GM23338 (cell line): ENCODE measurements at regions not wholly inside any gene's neighbourhood (a gene's known extent, or its start where the extent isn't known, plus 50 kb on each side); places are given as distances from the start of the nearest gene placed in this dataset.

ENCODE experiments used
- ATAC-seq: fragments of 200-7000 bp; cut with Tn5 transposase; 3 replicates; pipeline ENCODE4 v1.9.1; 2020
- DNase-seq: peaks from one replicate; pipeline ENCODE4 v3.0.0-alpha.2; 2015; ENCODE audit warnings: low spot score
- H2AFZ ChIP-seq: fragments of 200-600 bp; sonication (generic); 2 replicates; pipeline ENCODE4 v1.8.0; 2016; ENCODE audit warnings: antibody characterized with exemption, mild to moderate bottlenecking, moderate library complexity
- H3F3A ChIP-seq: fragments of 200-600 bp; sonication (generic); replicated peaks from 2 replicates; pipeline ENCODE4 v1.8.0; 2017; ENCODE audit warnings: antibody characterized with exemption, mixed run types, low read depth
- H3K27ac ChIP-seq: fragments of 200-600 bp; sonication (generic); 2 replicates; pipeline ENCODE4 v1.6.1; 2016; ENCODE audit warnings: low read depth
- H3K27me3 ChIP-seq: fragments of 200-600 bp; sonication (generic); 2 replicates; pipeline ENCODE4 v1.8.0; 2016; ENCODE audit warnings: mild to moderate bottlenecking, mixed run types, moderate library complexity; ENCODE audit not compliant: insufficient read depth
- H3K36me3 ChIP-seq: fragments of 200-600 bp; sonication (generic); 2 replicates; pipeline ENCODE4 v1.8.0; 2016; ENCODE audit warnings: mild to moderate bottlenecking; ENCODE audit not compliant: insufficient read depth
- H3K4me1 ChIP-seq: fragments of 200-600 bp; sonication (generic); 2 replicates; pipeline ENCODE4 v1.8.0; 2016; ENCODE audit warnings: mild to moderate bottlenecking, moderate library complexity; ENCODE audit not compliant: insufficient read depth
- H3K4me2 ChIP-seq: fragments of 200-600 bp; sonication (generic); 2 replicates; pipeline ENCODE4 v1.7.1; 2017; ENCODE audit warnings: mixed run types
- H3K4me3 ChIP-seq: fragments of 200-600 bp; sonication (generic); 2 replicates; pipeline ENCODE4 v1.6.1; 2016; ENCODE audit warnings: mixed run types
- H3K79me2 ChIP-seq: fragments of 200-600 bp; sonication (generic); replicated peaks from 2 replicates; pipeline ENCODE4 v1.8.0; 2017; ENCODE audit warnings: mild to moderate bottlenecking; ENCODE audit not compliant: insufficient read depth
- H3K9me2 ChIP-seq: fragments of 200-600 bp; sonication (generic); 2 replicates; pipeline ENCODE4 v1.8.0; 2017; ENCODE audit not compliant: insufficient read depth
- H4K20me1 ChIP-seq: fragments of 200-600 bp; sonication (generic); replicated peaks from 2 replicates; pipeline ENCODE4 v1.8.0; 2017; ENCODE audit warnings: mild to moderate bottlenecking; ENCODE audit not compliant: insufficient read depth
- H3K27ac Mint-ChIP-seq: 2 replicates; pipeline ENCODE4 v1.8.0; 2020; ENCODE audit warnings: inconsistent platforms, mild to moderate bottlenecking, moderate library complexity, mixed read lengths
- H3K27me3 Mint-ChIP-seq: 3 replicates; pipeline ENCODE4 v1.8.0; 2022; ENCODE audit warnings: low read depth, mild to moderate bottlenecking, moderate library complexity, mixed read lengths, inconsistent platforms; ENCODE audit not compliant: insufficient read depth, poor library complexity
- H3K36me3 Mint-ChIP-seq: 3 replicates; pipeline ENCODE4 v1.8.0; 2021; ENCODE audit warnings: low read depth, mild to moderate bottlenecking, inconsistent platforms, moderate library complexity, mixed read lengths
- H3K4me1 Mint-ChIP-seq: 3 replicates; pipeline ENCODE4 v1.8.0; 2020; ENCODE audit warnings: mild to moderate bottlenecking, inconsistent platforms, mixed read lengths
- H3K4me3 Mint-ChIP-seq: 3 replicates; pipeline ENCODE4 v1.8.0; 2021; ENCODE audit warnings: moderate library complexity, mild to moderate bottlenecking, inconsistent platforms, mixed read lengths
- H3K9me3 Mint-ChIP-seq: 3 replicates; pipeline ENCODE4 v1.8.0; 2020; ENCODE audit warnings: moderate library complexity, mild to moderate bottlenecking, inconsistent platforms, mixed read lengths
- CREB1 ChIP-seq: fragments of 250-450 bp; sonication (Bioruptor Pico); IDR thresholded peaks from 2 replicates; pipeline ENCODE4 v1.5.0; 2020; ENCODE audit warnings: low read depth, mild to moderate bottlenecking, moderate library complexity
- EZH2 ChIP-seq: fragments of 200-600 bp; sonication (generic); IDR thresholded peaks from one replicate; pipeline ENCODE4 v1.8.0; 2017; ENCODE audit warnings: antibody characterized with exemption, mild to moderate bottlenecking, low read depth; ENCODE audit not compliant: unreplicated experiment
- EZH2phosphoT487 ChIP-seq: fragments of 200-600 bp; sonication (generic); IDR thresholded peaks from one replicate; pipeline ENCODE4 v1.8.1; 2018; ENCODE audit warnings: antibody characterized with exemption; ENCODE audit not compliant: unreplicated experiment
- JUNB ChIP-seq: IDR thresholded peaks from one replicate; pipeline ENCODE4 v1.6.1; 2016; ENCODE audit warnings: antibody characterized with exemption; ENCODE audit not compliant: unreplicated experiment
- NANOG ChIP-seq: IDR thresholded peaks from 2 replicates; pipeline ENCODE4 v1.6.1; 2016; ENCODE audit warnings: antibody characterized with exemption, borderline replicate concordance
- POLR2AphosphoS5 ChIP-seq: IDR thresholded peaks from 2 replicates; pipeline ENCODE4 v1.6.1; 2016; ENCODE audit warnings: antibody characterized with exemption, low read depth
- STAT1 ChIP-seq: IDR thresholded peaks from one replicate; pipeline ENCODE4 v1.6.1; 2016; ENCODE audit warnings: antibody characterized with exemption; ENCODE audit not compliant: unreplicated experiment
- ZNF114 ChIP-seq: fragments of 250-450 bp; sonication (Bioruptor Pico); IDR thresholded peaks from 2 replicates; pipeline ENCODE4 v1.5.0; 2020; ENCODE audit warnings: mild to moderate bottlenecking, moderate library complexity
- ZNF331 ChIP-seq: fragments of 250-450 bp; sonication (Bioruptor Pico); IDR thresholded peaks from 2 replicates; pipeline ENCODE4 v1.5.0; 2020; ENCODE audit warnings: low read depth, mild to moderate bottlenecking, moderate library complexity
- TF ChIP-seq, protein P1 (sequence below): fragments of 250-450 bp; sonication (Bioruptor Pico); IDR thresholded peaks from 2 replicates; pipeline ENCODE4 v1.5.0; 2020; ENCODE audit warnings: mild to moderate bottlenecking, moderate library complexity
- TF ChIP-seq, protein P2 (sequence below): IDR thresholded peaks from one replicate; pipeline ENCODE4 v1.6.1; 2018; ENCODE audit warnings: antibody characterized with exemption; ENCODE audit not compliant: unreplicated experiment
- TF ChIP-seq, protein P3 (sequence below): IDR thresholded peaks from 2 replicates; pipeline ENCODE4 v1.6.1; 2016; ENCODE audit warnings: antibody characterized with exemption
- TF ChIP-seq, protein P4 (sequence below), 2 experiments: fragments of 200-600 bp in 1 of 2; sonication (generic) in 1 of 2; conservative IDR thresholded peaks; 2 replicates each; pipeline versions ENCODE4 v1.5.1 to v1.6.1; 2016 to 2017; ENCODE audit warnings: antibody characterized with exemption in 2 of 2, low read depth in 2 of 2, mild to moderate bottlenecking in 2 of 2, moderate library complexity in 1 of 2

DNA sequence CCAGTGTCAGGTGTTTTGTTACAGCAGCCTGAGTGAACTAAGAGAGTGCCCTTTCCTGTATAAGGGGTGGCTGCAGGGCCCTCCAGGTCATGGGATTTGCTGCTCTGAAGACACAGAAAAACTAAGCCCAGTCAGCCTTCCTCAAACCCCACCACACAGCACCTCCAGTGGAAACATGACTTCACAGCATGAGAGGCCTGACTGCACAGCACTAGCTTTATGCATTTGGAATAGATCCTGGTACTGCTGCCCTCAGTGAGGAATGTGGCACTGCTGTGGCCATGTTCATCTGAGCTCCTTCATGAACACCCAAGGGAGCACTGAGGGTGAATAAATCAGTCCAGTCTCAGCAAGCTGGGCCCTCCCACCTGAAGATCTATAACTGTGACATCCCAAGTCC lies 296.1 kb upstream of the FOXQ1 start:
- no peak overlapping the region for H3K4me2 ChIP-seq
- no peak overlapping the region for H3K4me3 Mint-ChIP-seq
- no peak overlapping the region for H3K4me3 ChIP-seq
- no peak overlapping the region for H2AFZ ChIP-seq
- peaks cover 4% of the 10 kb centered on the region for H3K27me3 Mint-ChIP-seq
- H3K27ac Mint-ChIP-seq, result no peak overlapping the region
- peaks cover 8% of the 10 kb centered on the region; the same call in 2 of the 3 replicates for H3K9me3 Mint-ChIP-seq
- no peaks in the 10 kb centered on the region for H3K36me3 ChIP-seq
- no peaks in the 10 kb centered on the region for H4K20me1 ChIP-seq
- no peaks in the 10 kb centered on the region for H3K4me1 Mint-ChIP-seq
- no peaks in the 10 kb centered on the region for H3K36me3 Mint-ChIP-seq
- no peak for ATAC-seq
- no peaks in the 10 kb centered on the region for H3K4me1 ChIP-seq
- no peaks in the 10 kb centered on the region for H3K27me3 ChIP-seq
- TF ChIP-seq, protein P1, sequence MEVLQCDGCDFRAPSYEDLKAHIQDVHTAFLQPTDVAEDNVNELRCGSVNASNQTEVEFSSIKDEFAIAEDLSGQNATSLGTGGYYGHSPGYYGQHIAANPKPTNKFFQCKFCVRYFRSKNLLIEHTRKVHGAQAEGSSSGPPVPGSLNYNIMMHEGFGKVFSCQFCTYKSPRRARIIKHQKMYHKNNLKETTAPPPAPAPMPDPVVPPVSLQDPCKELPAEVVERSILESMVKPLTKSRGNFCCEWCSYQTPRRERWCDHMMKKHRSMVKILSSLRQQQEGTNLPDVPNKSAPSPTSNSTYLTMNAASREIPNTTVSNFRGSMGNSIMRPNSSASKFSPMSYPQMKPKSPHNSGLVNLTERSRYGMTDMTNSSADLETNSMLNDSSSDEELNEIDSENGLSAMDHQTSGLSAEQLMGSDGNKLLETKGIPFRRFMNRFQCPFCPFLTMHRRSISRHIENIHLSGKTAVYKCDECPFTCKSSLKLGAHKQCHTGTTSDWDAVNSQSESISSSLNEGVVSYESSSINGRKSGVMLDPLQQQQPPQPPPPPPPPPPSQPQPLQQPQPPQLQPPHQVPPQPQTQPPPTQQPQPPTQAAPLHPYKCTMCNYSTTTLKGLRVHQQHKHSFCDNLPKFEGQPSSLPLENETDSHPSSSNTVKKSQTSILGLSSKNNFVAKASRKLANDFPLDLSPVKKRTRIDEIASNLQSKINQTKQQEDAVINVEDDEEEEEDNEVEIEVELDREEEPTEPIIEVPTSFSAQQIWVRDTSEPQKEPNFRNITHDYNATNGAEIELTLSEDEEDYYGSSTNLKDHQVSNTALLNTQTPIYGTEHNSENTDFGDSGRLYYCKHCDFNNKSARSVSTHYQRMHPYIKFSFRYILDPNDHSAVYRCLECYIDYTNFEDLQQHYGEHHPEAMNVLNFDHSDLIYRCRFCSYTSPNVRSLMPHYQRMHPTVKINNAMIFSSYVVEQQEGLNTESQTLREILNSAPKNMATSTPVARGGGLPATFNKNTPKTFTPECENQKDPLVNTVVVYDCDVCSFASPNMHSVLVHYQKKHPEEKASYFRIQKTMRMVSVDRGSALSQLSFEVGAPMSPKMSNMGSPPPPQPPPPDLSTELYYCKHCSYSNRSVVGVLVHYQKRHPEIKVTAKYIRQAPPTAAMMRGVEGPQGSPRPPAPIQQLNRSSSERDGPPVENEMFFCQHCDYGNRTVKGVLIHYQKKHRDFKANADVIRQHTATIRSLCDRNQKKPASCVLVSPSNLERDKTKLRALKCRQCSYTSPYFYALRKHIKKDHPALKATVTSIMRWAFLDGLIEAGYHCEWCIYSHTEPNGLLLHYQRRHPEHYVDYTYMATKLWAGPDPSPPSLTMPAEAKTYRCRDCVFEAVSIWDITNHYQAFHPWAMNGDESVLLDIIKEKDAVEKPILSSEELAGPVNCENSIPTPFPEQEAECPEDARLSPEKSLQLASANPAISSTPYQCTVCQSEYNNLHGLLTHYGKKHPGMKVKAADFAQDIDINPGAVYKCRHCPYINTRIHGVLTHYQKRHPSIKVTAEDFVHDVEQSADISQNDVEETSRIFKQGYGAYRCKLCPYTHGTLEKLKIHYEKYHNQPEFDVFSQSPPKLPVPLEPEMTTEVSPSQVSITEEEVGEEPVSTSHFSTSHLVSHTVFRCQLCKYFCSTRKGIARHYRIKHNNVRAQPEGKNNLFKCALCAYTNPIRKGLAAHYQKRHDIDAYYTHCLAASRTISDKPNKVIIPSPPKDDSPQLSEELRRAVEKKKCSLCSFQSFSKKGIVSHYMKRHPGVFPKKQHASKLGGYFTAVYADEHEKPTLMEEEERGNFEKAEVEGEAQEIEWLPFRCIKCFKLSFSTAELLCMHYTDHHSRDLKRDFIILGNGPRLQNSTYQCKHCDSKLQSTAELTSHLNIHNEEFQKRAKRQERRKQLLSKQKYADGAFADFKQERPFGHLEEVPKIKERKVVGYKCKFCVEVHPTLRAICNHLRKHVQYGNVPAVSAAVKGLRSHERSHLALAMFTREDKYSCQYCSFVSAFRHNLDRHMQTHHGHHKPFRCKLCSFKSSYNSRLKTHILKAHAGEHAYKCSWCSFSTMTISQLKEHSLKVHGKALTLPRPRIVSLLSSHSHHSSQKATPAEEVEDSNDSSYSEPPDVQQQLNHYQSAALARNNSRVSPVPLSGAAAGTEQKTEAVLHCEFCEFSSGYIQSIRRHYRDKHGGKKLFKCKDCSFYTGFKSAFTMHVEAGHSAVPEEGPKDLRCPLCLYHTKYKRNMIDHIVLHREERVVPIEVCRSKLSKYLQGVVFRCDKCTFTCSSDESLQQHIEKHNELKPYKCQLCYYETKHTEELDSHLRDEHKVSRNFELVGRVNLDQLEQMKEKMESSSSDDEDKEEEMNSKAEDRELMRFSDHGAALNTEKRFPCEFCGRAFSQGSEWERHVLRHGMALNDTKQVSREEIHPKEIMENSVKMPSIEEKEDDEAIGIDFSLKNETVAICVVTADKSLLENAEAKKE (CRISPR knock-in tag), result no peak
- TF ChIP-seq, protein P2, sequence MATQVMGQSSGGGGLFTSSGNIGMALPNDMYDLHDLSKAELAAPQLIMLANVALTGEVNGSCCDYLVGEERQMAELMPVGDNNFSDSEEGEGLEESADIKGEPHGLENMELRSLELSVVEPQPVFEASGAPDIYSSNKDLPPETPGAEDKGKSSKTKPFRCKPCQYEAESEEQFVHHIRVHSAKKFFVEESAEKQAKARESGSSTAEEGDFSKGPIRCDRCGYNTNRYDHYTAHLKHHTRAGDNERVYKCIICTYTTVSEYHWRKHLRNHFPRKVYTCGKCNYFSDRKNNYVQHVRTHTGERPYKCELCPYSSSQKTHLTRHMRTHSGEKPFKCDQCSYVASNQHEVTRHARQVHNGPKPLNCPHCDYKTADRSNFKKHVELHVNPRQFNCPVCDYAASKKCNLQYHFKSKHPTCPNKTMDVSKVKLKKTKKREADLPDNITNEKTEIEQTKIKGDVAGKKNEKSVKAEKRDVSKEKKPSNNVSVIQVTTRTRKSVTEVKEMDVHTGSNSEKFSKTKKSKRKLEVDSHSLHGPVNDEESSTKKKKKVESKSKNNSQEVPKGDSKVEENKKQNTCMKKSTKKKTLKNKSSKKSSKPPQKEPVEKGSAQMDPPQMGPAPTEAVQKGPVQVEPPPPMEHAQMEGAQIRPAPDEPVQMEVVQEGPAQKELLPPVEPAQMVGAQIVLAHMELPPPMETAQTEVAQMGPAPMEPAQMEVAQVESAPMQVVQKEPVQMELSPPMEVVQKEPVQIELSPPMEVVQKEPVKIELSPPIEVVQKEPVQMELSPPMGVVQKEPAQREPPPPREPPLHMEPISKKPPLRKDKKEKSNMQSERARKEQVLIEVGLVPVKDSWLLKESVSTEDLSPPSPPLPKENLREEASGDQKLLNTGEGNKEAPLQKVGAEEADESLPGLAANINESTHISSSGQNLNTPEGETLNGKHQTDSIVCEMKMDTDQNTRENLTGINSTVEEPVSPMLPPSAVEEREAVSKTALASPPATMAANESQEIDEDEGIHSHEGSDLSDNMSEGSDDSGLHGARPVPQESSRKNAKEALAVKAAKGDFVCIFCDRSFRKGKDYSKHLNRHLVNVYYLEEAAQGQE, result no peak
- no peak for TF ChIP-seq EZH2phosphoT487
- TF ChIP-seq ZNF114 (CRISPR knock-in tag), result no peak
- TF ChIP-seq NANOG, result no peak
- TF ChIP-seq STAT1, result no peak
- TF ChIP-seq POLR2AphosphoS5, result no peak
- no peak for TF ChIP-seq EZH2
- TF ChIP-seq CREB1, result no peak
- TF ChIP-seq, protein P3, sequence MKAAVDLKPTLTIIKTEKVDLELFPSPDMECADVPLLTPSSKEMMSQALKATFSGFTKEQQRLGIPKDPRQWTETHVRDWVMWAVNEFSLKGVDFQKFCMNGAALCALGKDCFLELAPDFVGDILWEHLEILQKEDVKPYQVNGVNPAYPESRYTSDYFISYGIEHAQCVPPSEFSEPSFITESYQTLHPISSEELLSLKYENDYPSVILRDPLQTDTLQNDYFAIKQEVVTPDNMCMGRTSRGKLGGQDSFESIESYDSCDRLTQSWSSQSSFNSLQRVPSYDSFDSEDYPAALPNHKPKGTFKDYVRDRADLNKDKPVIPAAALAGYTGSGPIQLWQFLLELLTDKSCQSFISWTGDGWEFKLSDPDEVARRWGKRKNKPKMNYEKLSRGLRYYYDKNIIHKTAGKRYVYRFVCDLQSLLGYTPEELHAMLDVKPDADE, result no peak
- no peak for TF ChIP-seq JUNB
- no peak for TF ChIP-seq ZNF331 (CRISPR knock-in tag)
- TF ChIP-seq, protein P4, sequence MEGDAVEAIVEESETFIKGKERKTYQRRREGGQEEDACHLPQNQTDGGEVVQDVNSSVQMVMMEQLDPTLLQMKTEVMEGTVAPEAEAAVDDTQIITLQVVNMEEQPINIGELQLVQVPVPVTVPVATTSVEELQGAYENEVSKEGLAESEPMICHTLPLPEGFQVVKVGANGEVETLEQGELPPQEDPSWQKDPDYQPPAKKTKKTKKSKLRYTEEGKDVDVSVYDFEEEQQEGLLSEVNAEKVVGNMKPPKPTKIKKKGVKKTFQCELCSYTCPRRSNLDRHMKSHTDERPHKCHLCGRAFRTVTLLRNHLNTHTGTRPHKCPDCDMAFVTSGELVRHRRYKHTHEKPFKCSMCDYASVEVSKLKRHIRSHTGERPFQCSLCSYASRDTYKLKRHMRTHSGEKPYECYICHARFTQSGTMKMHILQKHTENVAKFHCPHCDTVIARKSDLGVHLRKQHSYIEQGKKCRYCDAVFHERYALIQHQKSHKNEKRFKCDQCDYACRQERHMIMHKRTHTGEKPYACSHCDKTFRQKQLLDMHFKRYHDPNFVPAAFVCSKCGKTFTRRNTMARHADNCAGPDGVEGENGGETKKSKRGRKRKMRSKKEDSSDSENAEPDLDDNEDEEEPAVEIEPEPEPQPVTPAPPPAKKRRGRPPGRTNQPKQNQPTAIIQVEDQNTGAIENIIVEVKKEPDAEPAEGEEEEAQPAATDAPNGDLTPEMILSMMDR (conservative IDR thresholded peaks at IDR 0.05; ENCODE audit: low read depth in 2 of 2), result no peak
- no peak overlapping the region for H3K27ac ChIP-seq
- H3K9me2 ChIP-seq, result no peaks in the 10 kb centered on the region
- no peak for DNase-seq
- no peaks in the 10 kb centered on the region for H3K79me2 ChIP-seq
- no peaks in the 10 kb centered on the region for H3F3A ChIP-seq
